ENCODE measurements at regions not wholly inside any gene's neighbourhood (a gene's known extent, or its start where the extent isn't known, plus 50 kb on each side); places are given as distances from the start of the nearest gene placed in this dataset.

DNA sequence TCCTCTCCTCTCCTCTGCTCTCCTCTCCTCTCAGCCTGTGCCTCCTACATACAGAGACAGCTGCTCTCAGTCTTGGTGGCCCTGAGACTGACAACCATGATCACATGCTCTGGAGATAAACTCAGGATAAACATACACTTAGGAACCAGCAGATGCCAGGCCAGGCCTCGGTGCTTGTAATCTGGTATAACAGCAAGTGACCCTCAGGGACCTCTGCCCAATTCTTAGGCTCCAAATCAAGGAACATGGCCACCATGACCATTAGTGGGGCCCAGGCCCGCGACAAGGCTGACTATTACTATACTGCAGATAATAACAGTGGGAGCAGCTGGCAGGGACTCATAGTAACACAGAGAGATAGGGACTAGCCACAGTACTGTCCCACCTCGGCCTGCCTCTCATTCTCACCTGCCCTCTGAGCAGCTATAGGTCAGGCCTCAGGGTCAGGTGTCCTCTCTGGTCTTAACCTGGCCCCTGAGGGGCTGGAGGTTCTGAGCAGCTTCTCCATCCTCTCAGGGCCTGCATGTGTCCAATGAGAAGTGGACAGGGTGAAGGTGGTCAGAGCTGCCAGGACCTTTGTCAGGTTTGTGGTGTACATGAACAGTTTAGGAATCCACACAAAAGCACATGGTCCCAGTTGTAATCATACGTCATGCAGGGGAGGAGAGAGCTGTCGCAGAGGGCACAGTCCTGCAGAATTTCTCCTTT lies 106.1 kb downstream of the GGTLC2 start:
- Histone ChIP-seq H3K36me3 (ENCODE audit: insufficient read depth, low read length) (no peaks in the 10 kb centered on the region), H3K4me2 (ENCODE audit: insufficient read depth, low read length) (no peak overlapping the region), H4K20me1 (ENCODE audit: insufficient read depth, low read length) (no peaks in the 10 kb centered on the region), H3K9me3 (ENCODE audit: low read depth, low read length) (no peaks in the 10 kb centered on the region), H2AFZ (ENCODE audit: low read length) (no peak overlapping the region), H3K27me3 (ENCODE audit: insufficient read depth, low read length) (no peaks in the 10 kb centered on the region), H3K4me3 (ENCODE audit: insufficient read depth, low read length) (no peak overlapping the region), H3K27ac (ENCODE audit: low read depth, low read length) (no peak overlapping the region), H3K79me2 (ENCODE audit: insufficient read depth, low read length) (no peaks in the 10 kb centered on the region), H3K4me1 (ENCODE audit: insufficient read depth, low read length) (no peaks in the 10 kb centered on the region)
- DNase-seq (ENCODE audit: insufficient read length, low spot score, missing footprints): no peak
- TF ChIP-seq, protein P1, sequence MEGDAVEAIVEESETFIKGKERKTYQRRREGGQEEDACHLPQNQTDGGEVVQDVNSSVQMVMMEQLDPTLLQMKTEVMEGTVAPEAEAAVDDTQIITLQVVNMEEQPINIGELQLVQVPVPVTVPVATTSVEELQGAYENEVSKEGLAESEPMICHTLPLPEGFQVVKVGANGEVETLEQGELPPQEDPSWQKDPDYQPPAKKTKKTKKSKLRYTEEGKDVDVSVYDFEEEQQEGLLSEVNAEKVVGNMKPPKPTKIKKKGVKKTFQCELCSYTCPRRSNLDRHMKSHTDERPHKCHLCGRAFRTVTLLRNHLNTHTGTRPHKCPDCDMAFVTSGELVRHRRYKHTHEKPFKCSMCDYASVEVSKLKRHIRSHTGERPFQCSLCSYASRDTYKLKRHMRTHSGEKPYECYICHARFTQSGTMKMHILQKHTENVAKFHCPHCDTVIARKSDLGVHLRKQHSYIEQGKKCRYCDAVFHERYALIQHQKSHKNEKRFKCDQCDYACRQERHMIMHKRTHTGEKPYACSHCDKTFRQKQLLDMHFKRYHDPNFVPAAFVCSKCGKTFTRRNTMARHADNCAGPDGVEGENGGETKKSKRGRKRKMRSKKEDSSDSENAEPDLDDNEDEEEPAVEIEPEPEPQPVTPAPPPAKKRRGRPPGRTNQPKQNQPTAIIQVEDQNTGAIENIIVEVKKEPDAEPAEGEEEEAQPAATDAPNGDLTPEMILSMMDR (IDR thresholded peaks at IDR 0.05; ENCODE audit: extremely low read depth, low read depth, low read length): no peak

DNA sequence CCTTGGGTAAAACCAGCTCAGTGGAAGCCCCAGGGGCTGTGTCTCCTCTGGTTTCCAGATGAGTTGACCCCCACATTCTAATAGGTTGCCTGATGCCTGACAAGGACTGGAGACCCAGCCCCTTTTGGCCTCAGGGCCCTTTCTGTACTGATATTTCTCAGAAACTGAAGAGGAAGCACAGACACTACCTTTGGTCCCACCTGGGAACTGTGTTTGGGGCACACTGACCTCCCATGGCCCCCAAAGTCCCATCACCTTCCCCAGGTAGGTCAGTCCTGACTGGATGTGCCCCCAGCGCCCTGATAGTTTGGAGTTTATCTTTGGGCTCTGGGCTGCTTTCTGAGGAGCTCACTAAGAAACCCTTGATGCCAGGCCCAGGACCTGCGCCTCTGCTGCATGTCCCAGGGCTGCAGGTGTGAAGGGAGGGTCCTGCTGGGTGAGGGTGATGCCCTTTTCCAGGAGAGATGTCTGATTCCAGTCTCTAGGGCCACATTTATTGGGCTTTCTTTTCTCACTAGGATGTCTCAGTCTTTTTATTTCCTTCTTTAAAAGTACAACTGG lies 106.7 kb downstream of the GGTLC2 start:
- no peak overlapping the region for H3K4me2 ChIP-seq (ENCODE audit: insufficient read depth, low read length)
- H3K4me1 ChIP-seq (ENCODE audit: insufficient read depth, low read length): no peaks in the 10 kb centered on the region
- H3K9me3 ChIP-seq (ENCODE audit: low read depth, low read length): no peaks in the 10 kb centered on the region
- TF ChIP-seq, protein P1 (IDR thresholded peaks at IDR 0.05; ENCODE audit: extremely low read depth, low read depth, low read length): no peak
- H3K27me3 ChIP-seq (ENCODE audit: insufficient read depth, low read length): no peaks in the 10 kb centered on the region
- H3K79me2 ChIP-seq (ENCODE audit: insufficient read depth, low read length): no peaks in the 10 kb centered on the region
- H2AFZ ChIP-seq (ENCODE audit: low read length): no peak overlapping the region
- no peak for DNase-seq (ENCODE audit: insufficient read length, low spot score, missing footprints)
- H3K27ac ChIP-seq (ENCODE audit: low read depth, low read length): no peak overlapping the region
- no peaks in the 10 kb centered on the region for H4K20me1 ChIP-seq (ENCODE audit: insufficient read depth, low read length)
- no peaks in the 10 kb centered on the region for H3K36me3 ChIP-seq (ENCODE audit: insufficient read depth, low read length)
- H3K4me3 ChIP-seq (ENCODE audit: insufficient read depth, low read length): no peak overlapping the region

DNA sequence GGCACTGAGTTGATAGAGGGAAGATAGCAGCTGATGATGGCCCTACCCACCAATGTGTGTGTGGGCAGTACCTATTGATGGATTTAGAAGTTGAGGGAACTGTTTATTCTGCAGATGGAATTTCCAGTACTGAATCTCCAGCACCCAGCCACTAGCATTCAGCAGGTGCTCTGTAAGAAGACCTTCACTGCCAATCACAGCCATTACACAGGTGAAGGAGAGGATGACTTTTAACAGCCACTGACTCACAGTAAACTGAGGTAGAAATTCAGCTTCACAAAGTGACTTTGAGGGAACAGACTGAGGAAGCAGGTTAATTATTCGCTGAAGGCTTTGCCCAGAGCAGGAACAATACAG lies 107.8 kb downstream of the GGTLC2 start:
- no peak overlapping the region for H2AFZ ChIP-seq (ENCODE audit: low read length)
- DNase-seq (ENCODE audit: insufficient read length, low spot score, missing footprints): no peak
- no peak overlapping the region for H3K4me3 ChIP-seq (ENCODE audit: insufficient read depth, low read length)
- no peaks in the 10 kb centered on the region for H3K36me3 ChIP-seq (ENCODE audit: insufficient read depth, low read length)
- no peaks in the 10 kb centered on the region for H3K9me3 ChIP-seq (ENCODE audit: low read depth, low read length)
- TF ChIP-seq, protein P1 (IDR thresholded peaks at IDR 0.05; ENCODE audit: extremely low read depth, low read depth, low read length): no peak
- no peak overlapping the region for H3K27ac ChIP-seq (ENCODE audit: low read depth, low read length)
- no peak overlapping the region for H3K4me2 ChIP-seq (ENCODE audit: insufficient read depth, low read length)
- H3K27me3 ChIP-seq (ENCODE audit: insufficient read depth, low read length): no peaks in the 10 kb centered on the region
- H3K79me2 ChIP-seq (ENCODE audit: insufficient read depth, low read length): no peaks in the 10 kb centered on the region
- no peaks in the 10 kb centered on the region for H3K4me1 ChIP-seq (ENCODE audit: insufficient read depth, low read length)
- H4K20me1 ChIP-seq (ENCODE audit: insufficient read depth, low read length): no peaks in the 10 kb centered on the region

DNA sequence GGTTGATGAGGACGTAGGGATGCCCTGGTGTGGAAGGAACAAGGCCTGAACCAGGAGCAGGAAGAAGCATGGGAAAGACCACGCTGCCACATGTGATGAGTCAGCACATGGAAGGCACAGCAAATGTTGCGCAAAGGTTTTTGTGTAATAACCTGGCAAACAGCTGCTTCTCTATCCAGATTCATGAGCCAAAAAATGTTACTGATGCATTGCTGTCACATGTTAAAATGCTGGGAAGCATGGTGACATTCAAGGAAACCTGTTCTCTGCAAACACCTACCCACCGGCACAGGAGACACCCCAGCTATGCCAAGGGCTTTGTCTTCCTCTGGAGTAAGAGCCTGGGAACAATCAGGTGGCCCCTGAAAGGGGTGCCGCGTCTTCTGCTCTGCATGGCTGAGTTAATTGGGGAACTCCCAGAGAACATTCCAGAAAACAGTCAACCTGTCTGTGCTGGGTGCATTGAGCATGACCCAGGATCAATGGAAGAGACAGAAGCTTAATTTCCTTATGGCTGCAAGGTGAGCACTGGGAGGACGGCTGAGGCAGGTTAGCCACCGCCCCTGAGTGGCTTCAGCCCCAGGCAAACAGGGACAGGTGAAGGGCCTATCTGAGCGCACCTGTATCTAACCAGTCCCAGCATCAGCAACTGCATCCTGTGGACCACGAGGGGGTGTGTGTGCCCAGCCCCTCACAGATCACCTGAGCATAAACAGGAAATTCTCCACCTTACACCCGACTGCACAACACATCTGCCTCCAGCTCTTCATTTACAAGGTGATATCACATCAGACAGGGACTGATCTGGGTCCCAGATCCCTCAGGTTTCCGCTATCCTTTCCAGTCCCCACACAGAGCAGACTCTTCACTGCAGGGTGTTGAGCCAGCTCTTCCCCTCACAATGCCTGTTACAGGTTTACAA lies 108.4 kb downstream of the GGTLC2 start:
- Histone ChIP-seq H3K27me3 (ENCODE audit: insufficient read depth, low read length) (no peaks in the 10 kb centered on the region), H3K79me2 (ENCODE audit: insufficient read depth, low read length) (no peaks in the 10 kb centered on the region), H3K9me3 (ENCODE audit: low read depth, low read length) (no peaks in the 10 kb centered on the region), H3K4me2 (ENCODE audit: insufficient read depth, low read length) (no peak overlapping the region), H3K36me3 (ENCODE audit: insufficient read depth, low read length) (no peaks in the 10 kb centered on the region), H3K27ac (ENCODE audit: low read depth, low read length) (no peak overlapping the region), H3K4me3 (ENCODE audit: insufficient read depth, low read length) (no peak overlapping the region), H2AFZ (ENCODE audit: low read length) (no peak overlapping the region), H4K20me1 (ENCODE audit: insufficient read depth, low read length) (no peaks in the 10 kb centered on the region), H3K4me1 (ENCODE audit: insufficient read depth, low read length) (no peaks in the 10 kb centered on the region)
- TF ChIP-seq, protein P1 (IDR thresholded peaks at IDR 0.05; ENCODE audit: extremely low read depth, low read depth, low read length): no peak
- no peak for DNase-seq (ENCODE audit: insufficient read length, low spot score, missing footprints)
